Kidney (tissue), 13 donors: ENCODE measurements at regions not wholly inside any gene's neighbourhood (a gene's known extent, or its start where the extent isn't known, plus 50 kb on each side); places are given as distances from the start of the nearest gene placed in this dataset.

Source experiments
- DNase-seq, 5 donors: peaks; one replicate each; pipeline ENCODE4 v3.0.0-alpha.2; 2013 to 2020
- FAIRE-seq: peaks from 2 replicates; lab custom pipeline; 2012; peaks lifted over from hg19 to GRCh38; lab: Jason Lieb, UNC
- H3K27ac ChIP-seq, 2 donors: one replicate each; pipeline ENCODE4 v1.7.0; 2013; ENCODE audit warnings: low read depth in 2 of 2, low read length in 2 of 2, inconsistent platforms in 1 of 2
- H3K27me3 ChIP-seq: one replicate; pipeline ENCODE4 v1.7.1; 2013; ENCODE audit warnings: low read length, inconsistent platforms; ENCODE audit not compliant: control insufficient read depth, insufficient read depth
- H3K36me3 ChIP-seq, 3 donors: one replicate each; pipeline versions ENCODE4 v1.7.0 to v1.7.1; 2013; ENCODE audit warnings: low read length in 3 of 3, control low read depth in 1 of 3, inconsistent platforms in 1 of 3; ENCODE audit not compliant: insufficient read depth in 3 of 3, control insufficient read depth in 2 of 3
- H3K4me1 ChIP-seq, 3 donors: one replicate each; pipeline versions ENCODE4 v1.7.0 to v1.7.1; 2013; ENCODE audit warnings: low read length in 3 of 3, inconsistent platforms in 1 of 3, low read depth in 1 of 3; ENCODE audit not compliant: control insufficient read depth in 2 of 3, insufficient read depth in 2 of 3
- H3K4me3 ChIP-seq, 3 donors: one replicate each; pipeline versions ENCODE4 v1.7.0 to v1.8.1; 2013; ENCODE audit warnings: low read length in 3 of 3, control low read depth in 1 of 3, inconsistent platforms in 1 of 3
- H3K9ac ChIP-seq, 3 donors: one replicate each; pipeline versions ENCODE4 v1.7.0 to v1.7.1; 2013; ENCODE audit warnings: low read length in 3 of 3, control low read depth in 1 of 3, inconsistent platforms in 1 of 3
- H3K9me3 ChIP-seq, 3 donors: one replicate each; pipeline versions ENCODE4 v1.7.0 to v1.7.1; 2013; ENCODE audit warnings: low read length in 3 of 3, control low read depth in 1 of 3, inconsistent platforms in 1 of 3; ENCODE audit not compliant: control insufficient read depth in 2 of 3, insufficient read depth in 1 of 3
- intact Hi-C: fragments of 100-400 bp; cut with DNase I; formaldehyde crosslinking; loops from one replicate; pipeline ENCODE4 v1.11.1; 2022
- TF ChIP-seq, protein P1 (sequence below): IDR thresholded peaks from 3 replicates; pipeline ENCODE4 v1.5.1; 2012; ENCODE audit warnings: mild to moderate bottlenecking, moderate library complexity, borderline replicate concordance; ENCODE audit not compliant: insufficient read depth; ENCODE audit errors: extremely low read depth
- donor health status: control.
- donor health status: control.
- donor health status: control.
- donor health status: control.
- donor health status: control.
- donor health status: DM: yes; HTN: yes; CAD: no.
- donor health status: Normal renal cell carcinoma (clear cell type).

DNA sequence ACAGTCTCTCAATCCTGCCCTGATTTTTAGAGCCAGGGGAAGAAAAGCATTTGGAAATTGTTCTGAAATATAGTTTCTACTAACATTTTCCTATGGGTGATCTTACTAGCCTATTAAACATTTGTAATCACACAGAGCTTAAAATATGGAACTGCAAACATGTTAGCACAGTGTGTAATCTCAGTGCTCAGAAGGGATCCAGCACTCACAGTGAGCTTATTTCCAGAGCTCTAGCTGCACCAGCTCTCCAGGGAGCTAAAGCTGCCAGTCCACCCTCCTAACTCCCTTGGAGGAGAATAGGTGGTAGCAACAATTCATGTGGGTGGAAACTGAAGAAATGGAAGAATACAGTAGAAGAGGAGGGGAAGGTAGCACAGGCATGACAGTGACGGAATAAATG is 64.9 kb upstream of the SYT1 start:
- Histone ChIP-seq H3K27ac (no peak overlapping the region), H3K9me3 (peaks cover 0 to 3% (median 1%) of the 10 kb centered on the region in 3 donors), H3K36me3 (no peaks in the 10 kb centered on the region), H3K27me3 (no peaks in the 10 kb centered on the region), H3K4me1 (no peaks in the 10 kb centered on the region), H3K4me3 (no peak overlapping the region), H3K9ac (no peak overlapping the region)
- intact Hi-C loops, result no loop called here
- no peak for DNase-seq
- no peak for FAIRE-seq
- TF ChIP-seq, protein P1, sequence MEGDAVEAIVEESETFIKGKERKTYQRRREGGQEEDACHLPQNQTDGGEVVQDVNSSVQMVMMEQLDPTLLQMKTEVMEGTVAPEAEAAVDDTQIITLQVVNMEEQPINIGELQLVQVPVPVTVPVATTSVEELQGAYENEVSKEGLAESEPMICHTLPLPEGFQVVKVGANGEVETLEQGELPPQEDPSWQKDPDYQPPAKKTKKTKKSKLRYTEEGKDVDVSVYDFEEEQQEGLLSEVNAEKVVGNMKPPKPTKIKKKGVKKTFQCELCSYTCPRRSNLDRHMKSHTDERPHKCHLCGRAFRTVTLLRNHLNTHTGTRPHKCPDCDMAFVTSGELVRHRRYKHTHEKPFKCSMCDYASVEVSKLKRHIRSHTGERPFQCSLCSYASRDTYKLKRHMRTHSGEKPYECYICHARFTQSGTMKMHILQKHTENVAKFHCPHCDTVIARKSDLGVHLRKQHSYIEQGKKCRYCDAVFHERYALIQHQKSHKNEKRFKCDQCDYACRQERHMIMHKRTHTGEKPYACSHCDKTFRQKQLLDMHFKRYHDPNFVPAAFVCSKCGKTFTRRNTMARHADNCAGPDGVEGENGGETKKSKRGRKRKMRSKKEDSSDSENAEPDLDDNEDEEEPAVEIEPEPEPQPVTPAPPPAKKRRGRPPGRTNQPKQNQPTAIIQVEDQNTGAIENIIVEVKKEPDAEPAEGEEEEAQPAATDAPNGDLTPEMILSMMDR, result no peak

DNA sequence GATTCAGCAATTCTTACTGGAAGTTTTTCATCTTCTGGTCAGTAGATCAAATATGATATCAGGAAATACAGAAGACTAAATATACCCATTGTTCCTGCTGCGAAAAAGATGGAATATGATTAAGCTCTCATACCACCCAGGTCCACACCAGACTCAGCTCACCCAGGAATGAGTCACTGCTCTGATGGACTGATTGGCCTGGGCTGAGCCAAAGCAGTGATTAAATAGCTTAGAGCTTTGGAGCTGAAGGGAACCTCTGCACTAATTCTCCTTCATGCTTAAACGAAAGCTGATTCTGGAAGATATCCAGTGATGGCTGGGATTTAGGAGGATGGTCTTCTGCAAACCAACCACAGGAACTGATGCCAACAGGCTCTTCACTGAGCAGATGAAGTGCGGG is 62.0 kb upstream of the SYT1 start:
- DNase-seq, result no peak
- no peak for FAIRE-seq
- Histone ChIP-seq H3K9me3 (peaks cover 0 to 1% (median 0%) of the 10 kb centered on the region in 3 donors), H3K36me3 (no peaks in the 10 kb centered on the region), H3K9ac (no peak overlapping the region), H3K4me1 (no peaks in the 10 kb centered on the region), H3K27ac (no peak overlapping the region), H3K4me3 (no peak overlapping the region), H3K27me3 (no peaks in the 10 kb centered on the region)
- TF ChIP-seq, protein P1, result no peak
- intact Hi-C loops, result no loop called here

DNA sequence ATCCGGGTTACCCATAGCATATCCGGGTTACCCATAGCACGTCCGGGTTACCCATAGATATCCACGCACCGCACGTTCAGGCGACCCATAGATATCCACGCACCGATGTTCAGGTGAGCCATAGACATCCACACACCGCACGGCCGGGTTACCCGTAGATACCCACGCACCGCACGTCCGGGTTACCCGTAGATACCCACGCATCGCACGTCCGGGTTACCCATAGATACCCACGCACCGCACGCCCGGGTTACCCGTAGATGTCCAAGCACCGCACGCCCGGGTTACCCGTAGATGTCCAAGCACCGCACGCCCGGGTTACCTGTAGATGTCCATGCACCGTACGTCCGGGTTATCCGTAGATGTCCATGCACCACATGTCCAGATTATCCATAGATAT is 60.3 kb upstream of the SYT1 start:
- H3K27ac ChIP-seq, result no peak overlapping the region
- TF ChIP-seq, protein P1, result no peak
- H3K36me3 ChIP-seq, result no peaks in the 10 kb centered on the region
- no peaks in the 10 kb centered on the region for H3K27me3 ChIP-seq
- no peak overlapping the region for H3K9ac ChIP-seq
- DNase-seq (peak in 1 of 5 donors; percentile 58), FAIRE-seq (no peak)
- peaks cover 0 to 1% (median 0%) of the 10 kb centered on the region in 3 donors for H3K9me3 ChIP-seq
- H3K4me1 ChIP-seq, result no peaks in the 10 kb centered on the region
- intact Hi-C loops, result no loop called here
- H3K4me3 ChIP-seq, result no peak overlapping the region
